Muscle of back (tissue), 3 donors: ENCODE measurements at regions not wholly inside any gene's neighbourhood (a gene's known extent, or its start where the extent isn't known, plus 50 kb on each side); places are given as distances from the start of the nearest gene placed in this dataset.
"Not testable (repeated sequence)": the region's sequence is repeated elsewhere in the genome, so short reads cannot be mapped to it uniquely, and the experiment has no call there.

ENCODE experiments used
- DNase-seq, 3 donors: peaks; one replicate each; pipeline versions ENCODE4 v3.0.0 to v3.0.0-alpha.2; 2013

GRCh38 chr6:140475086-140475485, 1100.6 kb upstream of the CITED2 start:
- no peak for DNase-seq

GRCh38 chr6:140464720-140465119, 1090.3 kb upstream of the CITED2 start:
- no peak for DNase-seq

GRCh38 chr6:140463312-140463710, 1088.9 kb upstream of the CITED2 start:
- no peak for DNase-seq

- peak; percentile 27 to 64 (median 60) for DNase-seq
Measured at GRCh38 chr6:140462453-140463311, 1088.2 kb upstream of the CITED2 start.

- peak in 2 of 3 donors; percentile 18 to 56 for DNase-seq
Measured at GRCh38 chr6:140462076-140462452, 1087.6 kb upstream of the CITED2 start.

GRCh38 chr6:140460267-140460666, 1085.8 kb upstream of the CITED2 start:
- no peak for DNase-seq

- no peak for DNase-seq
Measured at GRCh38 chr6:140459209-140459608, 1084.8 kb upstream of the CITED2 start.

GRCh38 chr6:140446241-140446640, 1071.8 kb upstream of the CITED2 start:
- no peak for DNase-seq

- peak; percentile 23 to 77 (median 53) for DNase-seq
Measured at GRCh38 chr6:140445474-140446004, 1071.1 kb upstream of the CITED2 start.

- not testable (repeated sequence) for DNase-seq
Measured at GRCh38 chr6:140443112-140443511, 1068.7 kb upstream of the CITED2 start.

- peak; percentile 30 to 87 (median 61) for DNase-seq
Measured at GRCh38 chr6:140441256-140441655, 1066.8 kb upstream of the CITED2 start.

GRCh38 chr6:140440223-140440835, 1065.9 kb upstream of the CITED2 start:
- no peak for DNase-seq

- no peak for DNase-seq
Measured at GRCh38 chr6:140438346-140438735, 1063.9 kb upstream of the CITED2 start.

GRCh38 chr6:140437619-140438345, 1063.3 kb upstream of the CITED2 start:
- no peak for DNase-seq

GRCh38 chr6:140436023-140436811, 1061.8 kb upstream of the CITED2 start:
- peak in 1 of 3 donors; percentile 69 for DNase-seq

- DNase-seq, result peak in 1 of 3 donors; percentile 33
Measured at GRCh38 chr6:140434761-140435160, 1060.3 kb upstream of the CITED2 start.

- DNase-seq, result no peak
Measured at GRCh38 chr6:140433072-140433471, 1058.6 kb upstream of the CITED2 start.

- DNase-seq, result no peak
Measured at GRCh38 chr6:140427842-140428241, 1053.4 kb upstream of the CITED2 start.

- DNase-seq, result no peak
Measured at GRCh38 chr6:140414966-140415620, 1040.6 kb upstream of the CITED2 start.

- no peak for DNase-seq
Measured at GRCh38 chr6:140403020-140403419, 1028.6 kb upstream of the CITED2 start.

GRCh38 chr6:140401761-140402160, 1027.3 kb upstream of the CITED2 start:
- peak in 1 of 3 donors; percentile 67 for DNase-seq
